HCT116 (cell line): ENCODE measurements at regions not wholly inside any gene's neighbourhood (a gene's known extent, or its start where the extent isn't known, plus 50 kb on each side); places are given as distances from the start of the nearest gene placed in this dataset.

Experiments used
- ATAC-seq: fragments of 200-7000 bp; cut with Tn5 transposase; 2 replicates; pipeline ENCODE4 v1.9.1; 2020; ENCODE audit warnings: mild to moderate bottlenecking, moderate library complexity
- BruUV-seq: library from RNA; stranded (reverse); fragments of 400-500 nt; replicated peaks from 2 replicates; lab custom pipeline; 2021; lab: Mats Ljungman, UMichigan
- CTCF ChIA-PET: fragments of 300-600 bp; sonication (Branson Sonifier 250); formaldehyde crosslinking; loops from one replicate; lab custom pipeline; 2021; ENCODE audit warnings: antibody characterized with exemption; lab: Charles Lee
- POLR2A ChIA-PET: fragments of 300-600, 350-600 bp; sonication (Branson Sonifier 250); formaldehyde crosslinking; loops from one replicate; lab custom pipeline; 2021; ENCODE audit warnings: antibody characterized with exemption; lab: Charles Lee
- RAD21 ChIA-PET, 2 experiments: fragments of 300-600 bp; sonication (Branson Sonifier 250); formaldehyde crosslinking; loops; one replicate each; lab custom pipeline; 2023; ENCODE audit warnings: low total read pairs in 2 of 2; ENCODE audit not compliant: uncharacterized antibody in 2 of 2, unreplicated experiment in 2 of 2, low non-redundant PET in 1 of 2; lab: Charles Lee
- DNase-seq: peaks from one replicate; pipeline ENCODE4 v3.0.0-alpha.2; 2010; ENCODE audit warnings: low read depth, low spot score
- H2AFZ ChIP-seq: fragments of 200-600 bp; shearing (Covaris generic), sonication (generic); 2 replicates; pipeline ENCODE4 v1.6.1; 2017; ENCODE audit warnings: low read depth, mixed run types, mixed read lengths, antibody characterized with exemption, low read length; ENCODE audit not compliant: poor library complexity, severe bottlenecking
- H3K27ac ChIP-seq: 2 replicates; pipeline ENCODE4 v1.5.1; 2012; ENCODE audit warnings: low read depth, low read length
- H3K27me3 ChIP-seq: fragments of 200-600 bp; sonication (generic); 2 replicates; pipeline ENCODE4 v1.6.1; 2016; ENCODE audit warnings: mixed run types, low read length, mixed read lengths; ENCODE audit not compliant: insufficient read depth
- H3K36me3 ChIP-seq, 2 experiments: fragments of 200-500 bp in 1 of 2; fragments of 200-600 bp in 1 of 2; sonication (Bioruptor generic) in 1 of 2; sonication (generic) in 1 of 2; 2 replicates each; pipeline versions ENCODE4 v1.5.1 to v1.6.1; 2014 to 2016; ENCODE audit warnings: low read length in 2 of 2, inconsistent platforms in 1 of 2, mixed read lengths in 1 of 2, mixed run types in 1 of 2; ENCODE audit not compliant: insufficient read depth in 2 of 2, control insufficient read depth in 1 of 2
- H3K4me1 ChIP-seq, 2 experiments: fragments of 200-600 bp in 1 of 2; sonication (generic) in 1 of 2; 2 replicates each; pipeline versions ENCODE4 v1.5.1 to v1.6.1; 2012 to 2017; ENCODE audit warnings: low read length in 2 of 2, inconsistent platforms in 1 of 2, mild to moderate bottlenecking in 1 of 2, mixed read lengths in 1 of 2, mixed run types in 1 of 2, moderate library complexity in 1 of 2; ENCODE audit not compliant: insufficient read depth in 2 of 2, control insufficient read depth in 1 of 2
- H3K4me2 ChIP-seq: fragments of 200-600 bp; sonication (generic); 2 replicates; pipeline ENCODE4 v1.6.1; 2017; ENCODE audit warnings: mixed run types, low read length, mixed read lengths
- H3K4me3 ChIP-seq, 2 experiments: fragments of 200-600 bp in 1 of 2; sonication (generic) in 1 of 2; replicated peaks in 1 of 2; 2 replicates each; pipeline ENCODE4 v1.5.1; 2011 to 2016; ENCODE audit warnings: low read length in 2 of 2, control low read depth in 1 of 2, low read depth in 1 of 2, mild to moderate bottlenecking in 1 of 2, mixed read lengths in 1 of 2, mixed run types in 1 of 2
- H3K79me2 ChIP-seq: fragments of 200-600 bp; sonication (generic); 2 replicates; pipeline ENCODE4 v1.6.1; 2017; ENCODE audit warnings: mild to moderate bottlenecking, mixed run types, low read length, moderate library complexity, mixed read lengths; ENCODE audit not compliant: insufficient read depth
- H3K9ac ChIP-seq: fragments of 200-600 bp; sonication (generic); 2 replicates; pipeline ENCODE4 v1.6.1; 2016; ENCODE audit warnings: low read length, mixed read lengths
- H3K9me2 ChIP-seq: fragments of 200-600 bp; sonication (generic), shearing (Covaris generic); 2 replicates; pipeline ENCODE4 v1.6.1; 2017; ENCODE audit warnings: mixed run types, mild to moderate bottlenecking, moderate library complexity; ENCODE audit not compliant: insufficient read depth
- H3K9me3 ChIP-seq, 2 experiments: fragments of 200-500 bp in 1 of 2; fragments of 200-600 bp in 1 of 2; sonication (Bioruptor generic) in 1 of 2; sonication (generic) in 1 of 2; 2 replicates each; pipeline ENCODE4 v1.6.1; 2014 to 2017; ENCODE audit warnings: low read length in 2 of 2, mixed read lengths in 2 of 2, inconsistent platforms in 1 of 2, low read depth in 1 of 2, mild to moderate bottlenecking in 1 of 2, mixed run types in 1 of 2, moderate library complexity in 1 of 2; ENCODE audit not compliant: control insufficient read depth in 1 of 2, insufficient read depth in 1 of 2
- H4K20me1 ChIP-seq: fragments of 200-600 bp; sonication (generic), shearing (Covaris generic); 2 replicates; pipeline ENCODE4 v1.6.1; 2017; ENCODE audit warnings: mixed run types, mild to moderate bottlenecking, moderate library complexity; ENCODE audit not compliant: insufficient read depth
- CBX3 ChIP-seq: IDR thresholded peaks from 2 replicates; pipeline ENCODE4 v1.6.1; 2012; ENCODE audit warnings: low read depth
- CEBPB ChIP-seq: IDR thresholded peaks from 2 replicates; pipeline ENCODE4 v1.6.1; 2012; ENCODE audit warnings: low read depth
- ELF1 ChIP-seq: IDR thresholded peaks from 2 replicates; pipeline ENCODE4 v1.6.1; 2012; ENCODE audit warnings: low read depth, borderline replicate concordance
- EZH2 ChIP-seq: fragments of 200-600 bp; sonication (generic); IDR thresholded peaks from 2 replicates; pipeline ENCODE4 v1.6.1; 2017; ENCODE audit warnings: antibody characterized with exemption, mixed run types
- EZH2phosphoT487 ChIP-seq: fragments of 200-600 bp; IDR thresholded peaks from 2 replicates; pipeline ENCODE4 v1.6.1; 2018; ENCODE audit warnings: antibody characterized with exemption, borderline replicate concordance
- FOSL1 ChIP-seq: IDR thresholded peaks from 2 replicates; pipeline ENCODE4 v1.6.1; 2012; ENCODE audit warnings: low read depth
- JUND ChIP-seq: IDR thresholded peaks from 2 replicates; pipeline ENCODE4 v1.6.1; 2012
- POLR2A ChIP-seq: IDR thresholded peaks from 2 replicates; pipeline ENCODE4 v1.7.0; 2011; ENCODE audit warnings: borderline replicate concordance; ENCODE audit not compliant: insufficient read depth, insufficient read length; ENCODE audit errors: extremely low read depth
- POLR2AphosphoS5 ChIP-seq: IDR thresholded peaks from 2 replicates; pipeline ENCODE4 v1.6.1; 2011; ENCODE audit warnings: mild to moderate bottlenecking, low read depth, low read length, moderate library complexity
- RAD21 ChIP-seq: IDR thresholded peaks from 2 replicates; pipeline ENCODE4 v1.6.1; 2012; ENCODE audit warnings: low read depth, mild to moderate bottlenecking
- SIN3A ChIP-seq: IDR thresholded peaks from 2 replicates; pipeline ENCODE4 v1.6.1; 2012; ENCODE audit warnings: low read depth
- SP1 ChIP-seq: IDR thresholded peaks from 2 replicates; pipeline ENCODE4 v1.6.1; 2012; ENCODE audit warnings: low read depth
- SRF ChIP-seq: IDR thresholded peaks from 2 replicates; pipeline ENCODE4 v1.6.1; 2012; ENCODE audit warnings: low read depth
- TCF7L2 ChIP-seq: IDR thresholded peaks from 2 replicates; pipeline ENCODE4 v1.7.0; 2011; ENCODE audit warnings: borderline replicate concordance, inconsistent platforms; ENCODE audit not compliant: insufficient read depth, insufficient read length; ENCODE audit errors: extremely low read depth
- YY1 ChIP-seq: IDR thresholded peaks from 2 replicates; pipeline ENCODE4 v1.6.1; 2011; ENCODE audit warnings: low read length, low read depth, moderate library complexity, mild to moderate bottlenecking; ENCODE audit not compliant: insufficient replicate concordance; ENCODE audit errors: extremely low read depth
- ZFX ChIP-seq: fragments of 450-650 bp; IDR thresholded peaks from 2 replicates; pipeline ENCODE4 v1.6.1; 2017
- ZNF274 ChIP-seq: fragments of 200-500 bp; sonication (Bioruptor generic); IDR thresholded peaks from 2 replicates; pipeline ENCODE4 v1.6.1; 2014; ENCODE audit warnings: mild to moderate bottlenecking, low read depth, low read length, inconsistent platforms
- intact Hi-C: fragments of 100-400 bp; cut with micrococcal nuclease; formaldehyde crosslinking; loops from 2 replicates; pipeline ENCODE4 v1.10.0; 2022
- TF ChIP-seq, protein P1 (sequence below): IDR thresholded peaks from 2 replicates; pipeline ENCODE4 v1.6.1; 2012
- TF ChIP-seq, protein P2 (sequence below): IDR thresholded peaks from 2 replicates; pipeline ENCODE4 v1.6.1; 2012
- TF ChIP-seq, protein P3 (sequence below): IDR thresholded peaks from 2 replicates; pipeline ENCODE4 v1.6.1; 2011; ENCODE audit warnings: mild to moderate bottlenecking, low read length, moderate library complexity; ENCODE audit not compliant: insufficient replicate concordance; ENCODE audit errors: extremely low read depth

DNA sequence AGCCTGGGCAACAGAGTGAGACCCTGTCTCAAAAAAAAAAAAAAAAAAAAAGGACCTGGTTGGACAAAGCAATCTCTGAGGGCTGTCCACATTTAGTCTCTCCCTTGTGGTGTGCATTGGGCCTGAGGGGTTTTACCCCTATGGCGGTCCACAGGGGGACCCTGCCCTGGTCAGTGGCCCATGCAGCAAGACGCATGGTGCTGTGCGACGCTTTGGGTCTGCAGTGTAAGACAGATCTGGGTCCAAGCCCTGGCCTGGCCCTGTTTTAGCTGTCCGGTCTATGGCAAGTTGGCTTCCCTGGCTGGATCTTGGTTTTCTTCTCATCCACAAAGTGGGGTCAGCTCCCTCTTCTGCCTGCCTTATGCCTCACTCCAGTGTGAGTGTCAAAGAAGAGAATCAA, 123.2 kb upstream of the NLRP1 start (continued):
- TF ChIP-seq SIN3A (no peak), ZFX (no peak), SP1 (no peak), FOSL1 (no peak), EZH2phosphoT487 (no peak), EZH2 (no peak)

DNA sequence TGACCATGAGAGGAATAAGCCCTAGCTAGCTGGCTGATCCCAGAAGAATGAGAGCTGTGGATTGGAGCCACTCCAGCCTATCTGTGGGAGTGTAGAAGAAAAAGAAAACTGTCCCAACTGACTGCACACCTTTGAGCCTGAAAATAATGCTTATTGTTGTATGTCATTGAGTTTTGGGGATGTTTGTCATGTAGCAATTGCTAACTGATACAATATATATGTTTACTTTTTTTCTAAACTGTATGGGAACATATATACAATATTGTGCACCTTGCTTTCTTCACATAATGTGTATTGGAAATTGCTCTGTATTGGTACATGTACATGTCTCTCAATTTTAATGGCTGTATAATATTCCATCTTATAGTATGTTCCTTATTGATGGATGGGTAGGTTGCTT, 124.0 kb upstream of the NLRP1 start:
- ATAC-seq = no peak
- DNase-seq = no peak
- no peak overlapping the region for H3K4me3 ChIP-seq
- H3K27ac ChIP-seq = no peak overlapping the region
- no peaks in the 10 kb centered on the region for H3K79me2 ChIP-seq
- CTCF ChIA-PET = no interaction called here
- peaks cover 39% of the 10 kb centered on the region for H3K27me3 ChIP-seq
- no peaks in the 10 kb centered on the region for H3K4me1 ChIP-seq
- no TSS peak for BruUV-seq
- H4K20me1 ChIP-seq = no peaks in the 10 kb centered on the region
- intact Hi-C loops = loop anchor here (5.0 kb wide), 2 partner anchors 101 to 704 kb away; no protein-coding TSS in a partner anchor
- POLR2A ChIA-PET = no interaction called here
- H3K9me2 ChIP-seq = no peaks in the 10 kb centered on the region
- no peaks in the 10 kb centered on the region for H3K9me3 ChIP-seq
- no peaks in the 10 kb centered on the region for H3K36me3 ChIP-seq
- no peak overlapping the region for H2AFZ ChIP-seq
- RAD21 ChIA-PET = no interaction called here
- H3K4me2 ChIP-seq = no peak overlapping the region
- TF ChIP-seq EZH2phosphoT487 (no peak), ZNF274 (no peak), YY1 (no peak), POLR2AphosphoS5 (no peak), RAD21 (no peak), SRF (no peak), JUND (no peak), POLR2A (no peak), TCF7L2 (no peak), ELF1 (no peak), EZH2 (no peak), CEBPB (no peak), SIN3A (no peak), CBX3 (no peak), ZFX (no peak), SP1 (no peak)
- TF ChIP-seq, protein P1, sequence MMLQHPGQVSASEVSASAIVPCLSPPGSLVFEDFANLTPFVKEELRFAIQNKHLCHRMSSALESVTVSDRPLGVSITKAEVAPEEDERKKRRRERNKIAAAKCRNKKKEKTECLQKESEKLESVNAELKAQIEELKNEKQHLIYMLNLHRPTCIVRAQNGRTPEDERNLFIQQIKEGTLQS = no peak
- TF ChIP-seq, protein P2, sequence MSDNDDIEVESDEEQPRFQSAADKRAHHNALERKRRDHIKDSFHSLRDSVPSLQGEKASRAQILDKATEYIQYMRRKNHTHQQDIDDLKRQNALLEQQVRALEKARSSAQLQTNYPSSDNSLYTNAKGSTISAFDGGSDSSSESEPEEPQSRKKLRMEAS = no peak
- TF ChIP-seq, protein P3, sequence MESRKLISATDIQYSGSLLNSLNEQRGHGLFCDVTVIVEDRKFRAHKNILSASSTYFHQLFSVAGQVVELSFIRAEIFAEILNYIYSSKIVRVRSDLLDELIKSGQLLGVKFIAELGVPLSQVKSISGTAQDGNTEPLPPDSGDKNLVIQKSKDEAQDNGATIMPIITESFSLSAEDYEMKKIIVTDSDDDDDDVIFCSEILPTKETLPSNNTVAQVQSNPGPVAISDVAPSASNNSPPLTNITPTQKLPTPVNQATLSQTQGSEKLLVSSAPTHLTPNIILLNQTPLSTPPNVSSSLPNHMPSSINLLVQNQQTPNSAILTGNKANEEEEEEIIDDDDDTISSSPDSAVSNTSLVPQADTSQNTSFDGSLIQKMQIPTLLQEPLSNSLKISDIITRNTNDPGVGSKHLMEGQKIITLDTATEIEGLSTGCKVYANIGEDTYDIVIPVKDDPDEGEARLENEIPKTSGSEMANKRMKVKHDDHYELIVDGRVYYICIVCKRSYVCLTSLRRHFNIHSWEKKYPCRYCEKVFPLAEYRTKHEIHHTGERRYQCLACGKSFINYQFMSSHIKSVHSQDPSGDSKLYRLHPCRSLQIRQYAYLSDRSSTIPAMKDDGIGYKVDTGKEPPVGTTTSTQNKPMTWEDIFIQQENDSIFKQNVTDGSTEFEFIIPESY = no peak
- TF ChIP-seq, all 23 proteins: peak for 0
- no peak overlapping the region for H3K9ac ChIP-seq
